ENCODE measurements at regions not wholly inside any gene's neighbourhood (a gene's known extent, or its start where the extent isn't known, plus 50 kb on each side); places are given as distances from the start of the nearest gene placed in this dataset.

DNA sequence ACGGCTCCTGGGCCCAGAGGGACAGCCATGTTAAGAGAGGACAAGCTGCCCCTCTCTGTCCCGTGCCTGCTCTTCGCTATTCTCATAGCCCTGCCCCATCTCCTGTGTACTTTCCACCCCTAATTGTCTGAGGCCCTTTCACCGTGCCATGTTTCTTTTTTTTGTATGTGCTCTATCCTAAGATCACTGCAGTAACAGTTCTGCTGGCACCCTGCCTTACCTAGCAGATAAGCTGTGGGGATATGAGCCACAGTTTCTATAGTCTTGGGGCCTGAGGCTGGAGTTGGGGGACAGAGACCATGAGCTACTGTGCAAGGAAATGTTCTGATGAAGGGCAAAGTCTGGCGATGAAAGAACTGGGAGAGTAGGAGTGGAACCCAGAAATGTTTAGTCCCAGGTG, 269.5 kb upstream of the CITED2 start:
- H3K9me3 Mint-ChIP-seq: peaks cover 4% of the 10 kb centered on the region
- H3K4me1 Mint-ChIP-seq: peaks cover 9% of the 10 kb centered on the region
- no peak overlapping the region for H3K27ac Mint-ChIP-seq
- POLR2A ChIA-PET: no interaction called here
- TF ChIP-seq, protein P1, sequence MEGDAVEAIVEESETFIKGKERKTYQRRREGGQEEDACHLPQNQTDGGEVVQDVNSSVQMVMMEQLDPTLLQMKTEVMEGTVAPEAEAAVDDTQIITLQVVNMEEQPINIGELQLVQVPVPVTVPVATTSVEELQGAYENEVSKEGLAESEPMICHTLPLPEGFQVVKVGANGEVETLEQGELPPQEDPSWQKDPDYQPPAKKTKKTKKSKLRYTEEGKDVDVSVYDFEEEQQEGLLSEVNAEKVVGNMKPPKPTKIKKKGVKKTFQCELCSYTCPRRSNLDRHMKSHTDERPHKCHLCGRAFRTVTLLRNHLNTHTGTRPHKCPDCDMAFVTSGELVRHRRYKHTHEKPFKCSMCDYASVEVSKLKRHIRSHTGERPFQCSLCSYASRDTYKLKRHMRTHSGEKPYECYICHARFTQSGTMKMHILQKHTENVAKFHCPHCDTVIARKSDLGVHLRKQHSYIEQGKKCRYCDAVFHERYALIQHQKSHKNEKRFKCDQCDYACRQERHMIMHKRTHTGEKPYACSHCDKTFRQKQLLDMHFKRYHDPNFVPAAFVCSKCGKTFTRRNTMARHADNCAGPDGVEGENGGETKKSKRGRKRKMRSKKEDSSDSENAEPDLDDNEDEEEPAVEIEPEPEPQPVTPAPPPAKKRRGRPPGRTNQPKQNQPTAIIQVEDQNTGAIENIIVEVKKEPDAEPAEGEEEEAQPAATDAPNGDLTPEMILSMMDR (IDR thresholded peaks at IDR 0.05): no peak
- H3K36me3 Mint-ChIP-seq (ENCODE audit: low read depth): no peaks in the 10 kb centered on the region
- DNase-seq (no peak), ATAC-seq (ENCODE audit: low read depth) (no peak)
- H3K4me3 Mint-ChIP-seq: no peak overlapping the region
- intact Hi-C loops (cut with micrococcal nuclease): no loop called here
- CTCF ChIA-PET: no interaction called here
- no peaks in the 10 kb centered on the region for H3K27me3 Mint-ChIP-seq

DNA sequence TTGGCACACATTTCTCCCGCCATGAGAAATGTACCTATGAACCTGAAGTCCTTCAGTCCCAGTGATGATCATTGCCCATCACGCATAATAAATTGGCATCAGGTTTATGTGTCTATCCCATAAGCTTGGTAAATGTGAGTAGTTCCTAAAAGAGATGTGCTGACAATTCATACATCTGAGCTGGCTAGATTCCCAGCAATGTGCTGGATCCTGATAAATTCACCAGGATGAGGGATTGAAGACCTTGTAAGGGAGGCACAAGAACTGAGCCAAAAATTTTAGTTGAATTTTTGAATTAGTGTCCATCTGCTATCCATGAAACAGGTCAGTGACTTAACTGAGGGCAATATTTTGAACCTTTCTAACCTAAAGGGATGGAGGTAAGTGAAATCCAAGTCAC, 267.9 kb upstream of the CITED2 start:
- ATAC-seq (ENCODE audit: low read depth) (no peak), DNase-seq (no peak)
- no peaks in the 10 kb centered on the region for H3K36me3 Mint-ChIP-seq (ENCODE audit: low read depth)
- H3K4me3 Mint-ChIP-seq: no peak overlapping the region
- ChIA-PET CTCF (no interaction called here), POLR2A (no interaction called here)
- TF ChIP-seq, protein P1 (IDR thresholded peaks at IDR 0.05): no peak
- intact Hi-C loops (cut with micrococcal nuclease): no loop called here
- no peaks in the 10 kb centered on the region for H3K27me3 Mint-ChIP-seq
- peaks cover 9% of the 10 kb centered on the region for H3K4me1 Mint-ChIP-seq
- H3K9me3 Mint-ChIP-seq: peaks cover 4% of the 10 kb centered on the region
- H3K27ac Mint-ChIP-seq: no peak overlapping the region

DNA sequence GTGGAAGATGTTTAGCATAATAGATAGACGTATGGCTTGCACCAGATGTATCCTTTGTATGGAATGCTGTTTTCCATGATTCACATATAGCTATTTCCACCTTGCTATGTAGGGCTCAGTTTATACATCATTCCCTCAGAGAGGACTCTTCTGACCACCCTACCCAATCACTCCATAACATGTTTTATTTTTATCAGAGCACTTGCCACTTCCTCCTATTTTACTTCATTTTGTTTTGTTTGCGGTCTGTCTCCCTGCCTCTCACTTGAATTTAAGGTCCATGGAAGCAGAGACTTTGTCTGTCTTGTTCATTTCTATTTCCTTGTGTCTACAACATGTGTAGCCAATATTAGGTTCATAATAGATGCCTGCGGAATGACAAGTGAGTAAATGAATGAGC, 266.9 kb upstream of the CITED2 start:
- ChIA-PET POLR2A (no interaction called here), CTCF (no interaction called here)
- Mint-ChIP-seq H3K4me3 (no peak overlapping the region), H3K4me1 (peaks cover 9% of the 10 kb centered on the region), H3K36me3 (ENCODE audit: low read depth) (no peaks in the 10 kb centered on the region), H3K9me3 (no peaks in the 10 kb centered on the region), H3K27me3 (no peaks in the 10 kb centered on the region), H3K27ac (no peak overlapping the region)
- TF ChIP-seq, protein P1 (IDR thresholded peaks at IDR 0.05): no peak
- intact Hi-C loops (cut with micrococcal nuclease): no loop called here
- ATAC-seq (ENCODE audit: low read depth): no peak
- DNase-seq: no peak

DNA sequence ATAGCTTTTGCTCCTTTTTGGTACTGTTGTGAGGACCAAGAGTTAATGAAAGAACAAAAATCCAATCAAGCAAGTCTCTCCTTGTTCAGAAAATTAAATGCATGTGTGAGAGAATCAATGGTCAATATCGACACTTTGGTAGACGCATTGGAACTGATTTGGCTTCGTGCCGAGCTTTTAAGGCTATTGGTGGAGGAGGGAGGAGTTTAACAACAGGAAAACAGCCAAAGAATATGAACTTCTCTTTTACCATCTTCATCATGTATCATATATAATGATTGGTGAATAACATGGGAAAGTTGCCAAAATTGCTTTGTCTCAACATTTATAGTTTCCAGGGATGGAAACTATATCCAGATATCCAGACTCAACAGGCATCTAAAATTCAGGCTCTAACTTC, 266.5 kb upstream of the CITED2 start:
- Mint-ChIP-seq H3K4me3 (no peak overlapping the region), H3K27ac (no peak overlapping the region), H3K36me3 (ENCODE audit: low read depth) (no peaks in the 10 kb centered on the region), H3K9me3 (no peaks in the 10 kb centered on the region), H3K27me3 (no peaks in the 10 kb centered on the region), H3K4me1 (peaks cover 9% of the 10 kb centered on the region)
- no peak for ATAC-seq (ENCODE audit: low read depth)
- intact Hi-C loops (cut with micrococcal nuclease): no loop called here
- ChIA-PET CTCF (no interaction called here), POLR2A (no interaction called here)
- no peak for DNase-seq
- TF ChIP-seq, protein P1 (IDR thresholded peaks at IDR 0.05): no peak

DNA sequence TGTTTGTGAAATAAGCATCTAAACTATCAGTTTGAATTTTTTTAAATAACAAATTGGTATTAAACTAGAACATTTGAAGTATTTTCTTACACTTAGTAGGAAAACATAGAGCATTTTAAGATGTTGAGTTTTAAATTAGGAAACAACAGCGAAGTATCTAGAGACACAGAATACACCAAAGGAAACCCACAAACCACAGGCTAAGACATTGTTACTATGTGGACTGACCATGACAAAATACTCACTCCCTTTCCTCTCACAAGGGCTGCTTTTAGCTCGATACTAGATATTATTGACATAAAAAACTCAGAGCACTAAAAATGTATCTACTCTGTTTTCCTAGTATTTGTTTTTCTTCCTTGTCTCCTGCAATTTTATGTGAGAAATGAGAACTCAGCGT, 266.0 kb upstream of the CITED2 start:
- no peak for DNase-seq
- POLR2A ChIA-PET: no interaction called here
- no peaks in the 10 kb centered on the region for H3K9me3 Mint-ChIP-seq
- H3K4me1 Mint-ChIP-seq: peaks cover 9% of the 10 kb centered on the region
- H3K36me3 Mint-ChIP-seq (ENCODE audit: low read depth): no peaks in the 10 kb centered on the region
- no peak overlapping the region for H3K4me3 Mint-ChIP-seq
- CTCF ChIA-PET: no interaction called here
- TF ChIP-seq, protein P1 (IDR thresholded peaks at IDR 0.05): no peak
- H3K27ac Mint-ChIP-seq: no peak overlapping the region
- ATAC-seq (ENCODE audit: low read depth): no peak
- intact Hi-C loops (cut with micrococcal nuclease): no loop called here
- H3K27me3 Mint-ChIP-seq: no peaks in the 10 kb centered on the region
